Keratinocyte (primary cell): ENCODE measurements at regions not wholly inside any gene's neighbourhood (a gene's known extent, or its start where the extent isn't known, plus 50 kb on each side); places are given as distances from the start of the nearest gene placed in this dataset.
A peak's percentile ranks its signal among the peaks of the same experiment; 100 is the strongest.

Source experiments
- DNase-seq: peaks from one replicate; pipeline ENCODE4 v3.0.0-alpha.2; 2011; ENCODE audit warnings: low read depth, missing footprints, low spot score
- FAIRE-seq: peaks from 2 replicates; lab custom pipeline; 2011; peaks lifted over from hg19 to GRCh38; lab: Jason Lieb, UNC
- H2AFZ ChIP-seq: 2 replicates; pipeline ENCODE4 v1.6.0; 2012; ENCODE audit warnings: low read length, control low read depth, inconsistent platforms; ENCODE audit not compliant: control insufficient read depth
- H3K27ac ChIP-seq: 2 replicates; pipeline ENCODE4 v1.5.1; 2011; ENCODE audit warnings: low read length; ENCODE audit not compliant: control insufficient read depth, insufficient read depth
- H3K27me3 ChIP-seq: 3 replicates; pipeline ENCODE4 v1.6.0; 2011; ENCODE audit warnings: low read length; ENCODE audit not compliant: control insufficient read depth, insufficient read depth; ENCODE audit errors: extremely low read depth
- H3K36me3 ChIP-seq, 2 experiments: 2 replicates in 1 of 2; 3 replicates in 1 of 2; pipeline ENCODE4 v1.5.1; 2011; ENCODE audit warnings: low read length in 2 of 2, mild to moderate bottlenecking in 1 of 2; ENCODE audit not compliant: control insufficient read depth in 2 of 2, insufficient read depth in 2 of 2; ENCODE audit errors: extremely low read depth in 1 of 2
- H3K4me1 ChIP-seq: 3 replicates; pipeline ENCODE4 v1.5.1; 2011; ENCODE audit warnings: low read length; ENCODE audit not compliant: control insufficient read depth, insufficient read depth; ENCODE audit errors: extremely low read depth
- H3K4me2 ChIP-seq: 3 replicates; pipeline ENCODE4 v1.6.0; 2011; ENCODE audit warnings: low read depth, low read length; ENCODE audit not compliant: control insufficient read depth, insufficient read depth; ENCODE audit errors: extremely low read depth
- H3K4me3 ChIP-seq, 3 experiments: fragments of 200-600 bp in 1 of 3; sonication (generic) in 1 of 3; 2 replicates in 2 of 3; 3 replicates in 1 of 3; pipeline ENCODE4 v1.5.1; 2011 to 2016; ENCODE audit warnings: low read length in 3 of 3, mild to moderate bottlenecking in 3 of 3, control low read depth in 2 of 3, inconsistent platforms in 1 of 3, low read depth in 1 of 3, mixed read lengths in 1 of 3, mixed run types in 1 of 3, moderate library complexity in 1 of 3; ENCODE audit not compliant: control insufficient read depth in 2 of 3, insufficient read depth in 2 of 3; ENCODE audit errors: extremely low read depth in 1 of 3
- H3K79me2 ChIP-seq: 2 replicates; pipeline ENCODE4 v1.6.0; 2012; ENCODE audit warnings: low read length; ENCODE audit not compliant: control insufficient read depth, insufficient read depth
- H3K9ac ChIP-seq: 3 replicates; pipeline ENCODE4 v1.6.0; 2011; ENCODE audit warnings: low read length; ENCODE audit not compliant: control insufficient read depth, insufficient read depth; ENCODE audit errors: extremely low read depth
- H3K9me1 ChIP-seq: 3 replicates; pipeline ENCODE4 v1.6.0; 2011; ENCODE audit warnings: low read length; ENCODE audit not compliant: control insufficient read depth, insufficient read depth; ENCODE audit errors: extremely low read depth
- H3K9me3 ChIP-seq: 2 replicates; pipeline ENCODE4 v1.5.1; 2012; ENCODE audit warnings: low read depth, low read length; ENCODE audit not compliant: control insufficient read depth
- H4K20me1 ChIP-seq: 3 replicates; pipeline ENCODE4 v1.6.0; 2011; ENCODE audit warnings: low read length; ENCODE audit not compliant: control insufficient read depth, insufficient read depth; ENCODE audit errors: extremely low read depth
- EZH2 ChIP-seq: IDR thresholded peaks from one replicate; pipeline ENCODE4 v1.6.1; 2012; ENCODE audit warnings: inconsistent platforms, mild to moderate bottlenecking, low read length, moderate library complexity
- dilution Hi-C: fragments of 300-500 bp; cut with MboI; formaldehyde crosslinking; loops from one replicate; pipeline ENCODE4 v1.7.0; 2020; ENCODE audit warnings: low sequenced_read_pairs; ENCODE audit not compliant: extremely low pct_ligation_motif_present
- TF ChIP-seq, protein P1 (sequence below), 3 experiments: IDR thresholded peaks in 1 of 3; conservative IDR thresholded peaks in 1 of 3; optimal IDR thresholded peaks in 1 of 3; 2 replicates in 2 of 3; 3 replicates in 1 of 3; pipeline versions ENCODE3 to v1.5.1; 2011; ENCODE audit warnings: low read length in 3 of 3, mild to moderate bottlenecking in 3 of 3, moderate library complexity in 2 of 3, control low read depth in 1 of 3, inconsistent platforms in 1 of 3; ENCODE audit not compliant: insufficient read depth in 2 of 3; ENCODE audit errors: extremely low read depth in 1 of 3

DNA sequence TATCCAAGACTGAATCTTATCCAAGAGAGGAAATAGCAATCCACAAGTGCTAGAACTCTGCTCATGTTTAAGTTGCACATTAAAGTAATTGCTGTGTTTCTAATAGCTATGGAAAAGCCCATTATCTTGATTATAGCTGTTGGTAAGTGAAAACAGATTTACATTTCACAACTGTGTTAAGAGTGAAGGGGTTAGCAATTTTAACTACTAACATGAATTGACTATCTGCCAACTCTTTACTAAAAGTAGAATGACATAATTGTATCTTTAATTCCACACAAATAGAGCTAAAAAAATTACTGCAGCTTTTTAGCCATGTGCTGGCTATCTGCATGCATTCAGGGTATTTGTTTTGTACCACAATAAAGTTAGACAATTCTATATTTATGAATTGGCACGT is 277.9 kb upstream of the IRAK1BP1 start:
- Histone ChIP-seq H3K27me3 (no peaks in the 10 kb centered on the region), H3K79me2 (no peaks in the 10 kb centered on the region), H3K9me1 (no peaks in the 10 kb centered on the region), H3K9ac (no peak overlapping the region), H4K20me1 (no peaks in the 10 kb centered on the region), H3K27ac (no peak overlapping the region), H3K4me3 (no peak overlapping the region), H3K9me3 (no peaks in the 10 kb centered on the region), H3K36me3 (no peaks in the 10 kb centered on the region), H3K4me1 (peaks cover 2% of the 10 kb centered on the region), H3K4me2 (no peak overlapping the region), H2AFZ (no peak overlapping the region)
- dilution Hi-C loops, result no loop called here
- no peak for DNase-seq
- no peak for FAIRE-seq
- TF ChIP-seq EZH2, result no peak
- TF ChIP-seq, protein P1, sequence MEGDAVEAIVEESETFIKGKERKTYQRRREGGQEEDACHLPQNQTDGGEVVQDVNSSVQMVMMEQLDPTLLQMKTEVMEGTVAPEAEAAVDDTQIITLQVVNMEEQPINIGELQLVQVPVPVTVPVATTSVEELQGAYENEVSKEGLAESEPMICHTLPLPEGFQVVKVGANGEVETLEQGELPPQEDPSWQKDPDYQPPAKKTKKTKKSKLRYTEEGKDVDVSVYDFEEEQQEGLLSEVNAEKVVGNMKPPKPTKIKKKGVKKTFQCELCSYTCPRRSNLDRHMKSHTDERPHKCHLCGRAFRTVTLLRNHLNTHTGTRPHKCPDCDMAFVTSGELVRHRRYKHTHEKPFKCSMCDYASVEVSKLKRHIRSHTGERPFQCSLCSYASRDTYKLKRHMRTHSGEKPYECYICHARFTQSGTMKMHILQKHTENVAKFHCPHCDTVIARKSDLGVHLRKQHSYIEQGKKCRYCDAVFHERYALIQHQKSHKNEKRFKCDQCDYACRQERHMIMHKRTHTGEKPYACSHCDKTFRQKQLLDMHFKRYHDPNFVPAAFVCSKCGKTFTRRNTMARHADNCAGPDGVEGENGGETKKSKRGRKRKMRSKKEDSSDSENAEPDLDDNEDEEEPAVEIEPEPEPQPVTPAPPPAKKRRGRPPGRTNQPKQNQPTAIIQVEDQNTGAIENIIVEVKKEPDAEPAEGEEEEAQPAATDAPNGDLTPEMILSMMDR (optimal IDR thresholded peaks at IDR 0.05 in 1 of 3, IDR thresholded peaks at IDR 0.05 in 1 of 3, conservative IDR thresholded peaks at IDR 0.05 in 1 of 3; ENCODE audit: extremely low read depth in 1 of 3, insufficient read depth in 2 of 3, low read length in 3 of 3), result no peak

DNA sequence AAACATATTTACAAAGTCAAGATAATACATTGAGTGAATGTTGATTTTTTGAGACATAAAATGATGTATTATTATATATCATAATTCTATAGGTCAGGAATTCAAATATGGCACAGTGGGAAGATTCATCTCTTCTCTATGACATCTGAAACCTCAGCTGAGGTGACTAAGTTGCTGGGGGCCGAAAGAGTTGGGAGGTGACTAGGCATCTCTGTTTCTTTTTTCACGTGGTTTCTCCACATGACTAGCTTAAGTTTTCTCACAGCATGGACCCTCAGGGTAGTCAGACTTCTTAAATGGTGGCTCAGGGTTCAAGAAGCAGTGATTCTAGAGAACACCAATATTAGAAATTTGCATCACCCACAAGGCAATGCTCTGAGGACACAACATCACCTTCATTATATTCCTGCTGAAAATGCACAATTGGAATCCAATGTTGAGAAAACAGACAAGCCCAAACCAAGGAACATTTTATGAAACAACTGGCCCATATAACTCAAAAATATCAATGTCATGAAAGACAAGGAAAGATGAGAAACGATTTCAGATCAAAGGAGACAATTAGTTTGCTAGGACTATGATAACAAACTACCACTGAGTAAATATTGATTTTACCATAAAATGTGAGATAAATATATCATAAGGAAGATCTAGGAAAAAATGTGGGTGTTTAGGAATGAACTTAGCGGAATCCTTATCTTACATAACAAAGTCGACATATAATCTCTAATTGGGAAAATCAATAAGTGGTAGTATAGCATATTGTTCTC is 273.3 kb upstream of the IRAK1BP1 start:
- Histone ChIP-seq H4K20me1 (no peaks in the 10 kb centered on the region), H3K4me1 (peaks cover 16% of the 10 kb centered on the region), H3K9me1 (no peaks in the 10 kb centered on the region), H3K9ac (no peak overlapping the region), H2AFZ (peak overlapping the region; percentile 32), H3K36me3 (no peaks in the 10 kb centered on the region), H3K79me2 (no peaks in the 10 kb centered on the region), H3K27ac (no peak overlapping the region), H3K27me3 (no peaks in the 10 kb centered on the region), H3K4me3 (no peak overlapping the region), H3K4me2 (no peak overlapping the region), H3K9me3 (peaks cover 4% of the 10 kb centered on the region)
- no peak for DNase-seq
- dilution Hi-C loops, result no loop called here
- FAIRE-seq, result peak; percentile 60
- TF ChIP-seq, protein P1 (optimal IDR thresholded peaks at IDR 0.05 in 1 of 3, IDR thresholded peaks at IDR 0.05 in 1 of 3, conservative IDR thresholded peaks at IDR 0.05 in 1 of 3; ENCODE audit: extremely low read depth in 1 of 3, insufficient read depth in 2 of 3, low read length in 3 of 3), result no peak
- no peak for TF ChIP-seq EZH2
